HG03521 (cell line): ENCODE measurements at regions not wholly inside any gene's neighbourhood (a gene's known extent, or its start where the extent isn't known, plus 50 kb on each side); places are given as distances from the start of the nearest gene placed in this dataset.

Experiments used
- ATAC-seq: cut with Tn5 transposase; IDR thresholded peaks from one replicate; pipeline ENCODE4 v1.9.1; 2021; ENCODE audit warnings: mild to moderate bottlenecking, moderate library complexity; ENCODE audit not compliant: unreplicated experiment

GRCh38 chr5:146940295-146940694 is 61.7 kb upstream of the PPP2R2B start:
- ATAC-seq, result no peak

GRCh38 chr5:146944019-146944418 is 65.5 kb upstream of the PPP2R2B start:
- ATAC-seq, result no peak

GRCh38 chr5:146944764-146945616 is 66.4 kb upstream of the PPP2R2B start:
- ATAC-seq, result no peak

GRCh38 chr5:146945617-146946084 is 67.1 kb upstream of the PPP2R2B start:
- ATAC-seq, result no peak

- no peak for ATAC-seq
Observed at GRCh38 chr5:146947181-146947941, 68.8 kb upstream of the PPP2R2B start.

- ATAC-seq, result no peak
Observed at GRCh38 chr5:146948666-146949065, 70.1 kb upstream of the PPP2R2B start.

GRCh38 chr5:146952168-146952567 is 73.6 kb upstream of the PPP2R2B start:
- ATAC-seq, result no peak

- ATAC-seq, result no peak
Observed at GRCh38 chr5:146956217-146956616, 77.7 kb upstream of the PPP2R2B start.

- ATAC-seq, result no peak
Observed at GRCh38 chr5:146959360-146959759, 80.8 kb upstream of the PPP2R2B start.

- ATAC-seq, result no peak
Observed at GRCh38 chr5:146962801-146963355, 84.3 kb upstream of the PPP2R2B start.

GRCh38 chr5:146965761-146966659 is 87.5 kb upstream of the PPP2R2B start:
- peak; percentile 93 for ATAC-seq

- ATAC-seq, result no peak
Observed at GRCh38 chr5:146967646-146968045, 89.1 kb upstream of the PPP2R2B start.

- ATAC-seq, result no peak
Observed at GRCh38 chr5:146971401-146971800, 92.8 kb upstream of the PPP2R2B start.

- no peak for ATAC-seq
Observed at GRCh38 chr5:146986469-146986868, 107.9 kb upstream of the PPP2R2B start.

GRCh38 chr5:146993876-146994530 is 115.4 kb upstream of the PPP2R2B start:
- ATAC-seq, result no peak

GRCh38 chr5:146995878-146996277 is 117.3 kb upstream of the PPP2R2B start:
- no peak for ATAC-seq

GRCh38 chr5:147015405-147015804 is 136.8 kb upstream of the PPP2R2B start:
- ATAC-seq, result no peak

- no peak for ATAC-seq
Observed at GRCh38 chr5:147017191-147017590, 138.6 kb upstream of the PPP2R2B start.

- ATAC-seq, result no peak
Observed at GRCh38 chr5:147017621-147018020, 139.1 kb upstream of the PPP2R2B start.

GRCh38 chr5:147018812-147019211 is 140.3 kb upstream of the PPP2R2B start:
- ATAC-seq, result no peak
